GM23338 (cell line): ENCODE measurements at regions not wholly inside any gene's neighbourhood (a gene's known extent, or its start where the extent isn't known, plus 50 kb on each side); places are given as distances from the start of the nearest gene placed in this dataset.

Experiments
- ATAC-seq: fragments of 200-7000 bp; cut with Tn5 transposase; 3 replicates; pipeline ENCODE4 v1.9.1; 2020
- DNase-seq: peaks from one replicate; pipeline ENCODE4 v3.0.0-alpha.2; 2015; ENCODE audit warnings: low spot score
- H2AFZ ChIP-seq: fragments of 200-600 bp; sonication (generic); 2 replicates; pipeline ENCODE4 v1.8.0; 2016; ENCODE audit warnings: antibody characterized with exemption, mild to moderate bottlenecking, moderate library complexity
- H3F3A ChIP-seq: fragments of 200-600 bp; sonication (generic); replicated peaks from 2 replicates; pipeline ENCODE4 v1.8.0; 2017; ENCODE audit warnings: antibody characterized with exemption, mixed run types, low read depth
- H3K27ac ChIP-seq: fragments of 200-600 bp; sonication (generic); 2 replicates; pipeline ENCODE4 v1.6.1; 2016; ENCODE audit warnings: low read depth
- H3K27me3 ChIP-seq: fragments of 200-600 bp; sonication (generic); 2 replicates; pipeline ENCODE4 v1.8.0; 2016; ENCODE audit warnings: mild to moderate bottlenecking, mixed run types, moderate library complexity; ENCODE audit not compliant: insufficient read depth
- H3K36me3 ChIP-seq: fragments of 200-600 bp; sonication (generic); 2 replicates; pipeline ENCODE4 v1.8.0; 2016; ENCODE audit warnings: mild to moderate bottlenecking; ENCODE audit not compliant: insufficient read depth
- H3K4me1 ChIP-seq: fragments of 200-600 bp; sonication (generic); 2 replicates; pipeline ENCODE4 v1.8.0; 2016; ENCODE audit warnings: mild to moderate bottlenecking, moderate library complexity; ENCODE audit not compliant: insufficient read depth
- H3K4me2 ChIP-seq: fragments of 200-600 bp; sonication (generic); 2 replicates; pipeline ENCODE4 v1.7.1; 2017; ENCODE audit warnings: mixed run types
- H3K4me3 ChIP-seq: fragments of 200-600 bp; sonication (generic); 2 replicates; pipeline ENCODE4 v1.6.1; 2016; ENCODE audit warnings: mixed run types
- H3K79me2 ChIP-seq: fragments of 200-600 bp; sonication (generic); replicated peaks from 2 replicates; pipeline ENCODE4 v1.8.0; 2017; ENCODE audit warnings: mild to moderate bottlenecking; ENCODE audit not compliant: insufficient read depth
- H3K9me2 ChIP-seq: fragments of 200-600 bp; sonication (generic); 2 replicates; pipeline ENCODE4 v1.8.0; 2017; ENCODE audit not compliant: insufficient read depth
- H4K20me1 ChIP-seq: fragments of 200-600 bp; sonication (generic); replicated peaks from 2 replicates; pipeline ENCODE4 v1.8.0; 2017; ENCODE audit warnings: mild to moderate bottlenecking; ENCODE audit not compliant: insufficient read depth
- H3K27ac Mint-ChIP-seq: 2 replicates; pipeline ENCODE4 v1.8.0; 2020; ENCODE audit warnings: inconsistent platforms, mild to moderate bottlenecking, moderate library complexity, mixed read lengths
- H3K27me3 Mint-ChIP-seq: 3 replicates; pipeline ENCODE4 v1.8.0; 2022; ENCODE audit warnings: low read depth, mild to moderate bottlenecking, moderate library complexity, mixed read lengths, inconsistent platforms; ENCODE audit not compliant: insufficient read depth, poor library complexity
- H3K36me3 Mint-ChIP-seq: 3 replicates; pipeline ENCODE4 v1.8.0; 2021; ENCODE audit warnings: low read depth, mild to moderate bottlenecking, inconsistent platforms, moderate library complexity, mixed read lengths
- H3K4me1 Mint-ChIP-seq: 3 replicates; pipeline ENCODE4 v1.8.0; 2020; ENCODE audit warnings: mild to moderate bottlenecking, inconsistent platforms, mixed read lengths
- H3K4me3 Mint-ChIP-seq: 3 replicates; pipeline ENCODE4 v1.8.0; 2021; ENCODE audit warnings: moderate library complexity, mild to moderate bottlenecking, inconsistent platforms, mixed read lengths
- H3K9me3 Mint-ChIP-seq: 3 replicates; pipeline ENCODE4 v1.8.0; 2020; ENCODE audit warnings: moderate library complexity, mild to moderate bottlenecking, inconsistent platforms, mixed read lengths
- CREB1 ChIP-seq: fragments of 250-450 bp; sonication (Bioruptor Pico); IDR thresholded peaks from 2 replicates; pipeline ENCODE4 v1.5.0; 2020; ENCODE audit warnings: low read depth, mild to moderate bottlenecking, moderate library complexity
- CTCF ChIP-seq, 2 experiments: fragments of 200-600 bp in 1 of 2; sonication (generic) in 1 of 2; conservative IDR thresholded peaks; 2 replicates each; pipeline versions ENCODE4 v1.5.1 to v1.6.1; 2016 to 2017; ENCODE audit warnings: antibody characterized with exemption in 2 of 2, low read depth in 2 of 2, mild to moderate bottlenecking in 2 of 2, moderate library complexity in 1 of 2
- ETS1 ChIP-seq: IDR thresholded peaks from 2 replicates; pipeline ENCODE4 v1.6.1; 2016; ENCODE audit warnings: antibody characterized with exemption
- EZH2 ChIP-seq: fragments of 200-600 bp; sonication (generic); IDR thresholded peaks from one replicate; pipeline ENCODE4 v1.8.0; 2017; ENCODE audit warnings: antibody characterized with exemption, mild to moderate bottlenecking, low read depth; ENCODE audit not compliant: unreplicated experiment
- EZH2phosphoT487 ChIP-seq: fragments of 200-600 bp; sonication (generic); IDR thresholded peaks from one replicate; pipeline ENCODE4 v1.8.1; 2018; ENCODE audit warnings: antibody characterized with exemption; ENCODE audit not compliant: unreplicated experiment
- JUNB ChIP-seq: IDR thresholded peaks from one replicate; pipeline ENCODE4 v1.6.1; 2016; ENCODE audit warnings: antibody characterized with exemption; ENCODE audit not compliant: unreplicated experiment
- NANOG ChIP-seq: IDR thresholded peaks from 2 replicates; pipeline ENCODE4 v1.6.1; 2016; ENCODE audit warnings: antibody characterized with exemption, borderline replicate concordance
- POLR2AphosphoS5 ChIP-seq: IDR thresholded peaks from 2 replicates; pipeline ENCODE4 v1.6.1; 2016; ENCODE audit warnings: antibody characterized with exemption, low read depth
- REST ChIP-seq: IDR thresholded peaks from one replicate; pipeline ENCODE4 v1.6.1; 2018; ENCODE audit warnings: antibody characterized with exemption; ENCODE audit not compliant: unreplicated experiment
- STAT1 ChIP-seq: IDR thresholded peaks from one replicate; pipeline ENCODE4 v1.6.1; 2016; ENCODE audit warnings: antibody characterized with exemption; ENCODE audit not compliant: unreplicated experiment
- ZNF114 ChIP-seq: fragments of 250-450 bp; sonication (Bioruptor Pico); IDR thresholded peaks from 2 replicates; pipeline ENCODE4 v1.5.0; 2020; ENCODE audit warnings: mild to moderate bottlenecking, moderate library complexity
- ZNF331 ChIP-seq: fragments of 250-450 bp; sonication (Bioruptor Pico); IDR thresholded peaks from 2 replicates; pipeline ENCODE4 v1.5.0; 2020; ENCODE audit warnings: low read depth, mild to moderate bottlenecking, moderate library complexity
- TF ChIP-seq, protein P1 (sequence below): fragments of 250-450 bp; sonication (Bioruptor Pico); IDR thresholded peaks from 2 replicates; pipeline ENCODE4 v1.5.0; 2020; ENCODE audit warnings: mild to moderate bottlenecking, moderate library complexity

GRCh38 chr2:607709-608108 lies 69.5 kb downstream of the TMEM18 start:
- peaks cover 4% of the 10 kb centered on the region for H3K27me3 Mint-ChIP-seq

More at GRCh38 chr2:607709-608108, 69.5 kb downstream of the TMEM18 start:
- no peak overlapping the region for H3K4me3 Mint-ChIP-seq
- no peak overlapping the region for H3K4me3 ChIP-seq
- no peaks in the 10 kb centered on the region for H3K4me1 ChIP-seq
- no peaks in the 10 kb centered on the region for H3K4me1 Mint-ChIP-seq
- TF ChIP-seq NANOG (no peak), CREB1 (CRISPR knock-in tag) (no peak), ETS1 (no peak), REST (no peak), POLR2AphosphoS5 (no peak), ZNF114 (CRISPR knock-in tag) (no peak), CTCF (conservative IDR thresholded peaks at IDR 0.05; ENCODE audit: low read depth in 2 of 2) (no peak), JUNB (no peak), STAT1 (no peak), EZH2phosphoT487 (no peak), ZNF331 (CRISPR knock-in tag) (no peak), EZH2 (no peak)
- TF ChIP-seq, protein P1, sequence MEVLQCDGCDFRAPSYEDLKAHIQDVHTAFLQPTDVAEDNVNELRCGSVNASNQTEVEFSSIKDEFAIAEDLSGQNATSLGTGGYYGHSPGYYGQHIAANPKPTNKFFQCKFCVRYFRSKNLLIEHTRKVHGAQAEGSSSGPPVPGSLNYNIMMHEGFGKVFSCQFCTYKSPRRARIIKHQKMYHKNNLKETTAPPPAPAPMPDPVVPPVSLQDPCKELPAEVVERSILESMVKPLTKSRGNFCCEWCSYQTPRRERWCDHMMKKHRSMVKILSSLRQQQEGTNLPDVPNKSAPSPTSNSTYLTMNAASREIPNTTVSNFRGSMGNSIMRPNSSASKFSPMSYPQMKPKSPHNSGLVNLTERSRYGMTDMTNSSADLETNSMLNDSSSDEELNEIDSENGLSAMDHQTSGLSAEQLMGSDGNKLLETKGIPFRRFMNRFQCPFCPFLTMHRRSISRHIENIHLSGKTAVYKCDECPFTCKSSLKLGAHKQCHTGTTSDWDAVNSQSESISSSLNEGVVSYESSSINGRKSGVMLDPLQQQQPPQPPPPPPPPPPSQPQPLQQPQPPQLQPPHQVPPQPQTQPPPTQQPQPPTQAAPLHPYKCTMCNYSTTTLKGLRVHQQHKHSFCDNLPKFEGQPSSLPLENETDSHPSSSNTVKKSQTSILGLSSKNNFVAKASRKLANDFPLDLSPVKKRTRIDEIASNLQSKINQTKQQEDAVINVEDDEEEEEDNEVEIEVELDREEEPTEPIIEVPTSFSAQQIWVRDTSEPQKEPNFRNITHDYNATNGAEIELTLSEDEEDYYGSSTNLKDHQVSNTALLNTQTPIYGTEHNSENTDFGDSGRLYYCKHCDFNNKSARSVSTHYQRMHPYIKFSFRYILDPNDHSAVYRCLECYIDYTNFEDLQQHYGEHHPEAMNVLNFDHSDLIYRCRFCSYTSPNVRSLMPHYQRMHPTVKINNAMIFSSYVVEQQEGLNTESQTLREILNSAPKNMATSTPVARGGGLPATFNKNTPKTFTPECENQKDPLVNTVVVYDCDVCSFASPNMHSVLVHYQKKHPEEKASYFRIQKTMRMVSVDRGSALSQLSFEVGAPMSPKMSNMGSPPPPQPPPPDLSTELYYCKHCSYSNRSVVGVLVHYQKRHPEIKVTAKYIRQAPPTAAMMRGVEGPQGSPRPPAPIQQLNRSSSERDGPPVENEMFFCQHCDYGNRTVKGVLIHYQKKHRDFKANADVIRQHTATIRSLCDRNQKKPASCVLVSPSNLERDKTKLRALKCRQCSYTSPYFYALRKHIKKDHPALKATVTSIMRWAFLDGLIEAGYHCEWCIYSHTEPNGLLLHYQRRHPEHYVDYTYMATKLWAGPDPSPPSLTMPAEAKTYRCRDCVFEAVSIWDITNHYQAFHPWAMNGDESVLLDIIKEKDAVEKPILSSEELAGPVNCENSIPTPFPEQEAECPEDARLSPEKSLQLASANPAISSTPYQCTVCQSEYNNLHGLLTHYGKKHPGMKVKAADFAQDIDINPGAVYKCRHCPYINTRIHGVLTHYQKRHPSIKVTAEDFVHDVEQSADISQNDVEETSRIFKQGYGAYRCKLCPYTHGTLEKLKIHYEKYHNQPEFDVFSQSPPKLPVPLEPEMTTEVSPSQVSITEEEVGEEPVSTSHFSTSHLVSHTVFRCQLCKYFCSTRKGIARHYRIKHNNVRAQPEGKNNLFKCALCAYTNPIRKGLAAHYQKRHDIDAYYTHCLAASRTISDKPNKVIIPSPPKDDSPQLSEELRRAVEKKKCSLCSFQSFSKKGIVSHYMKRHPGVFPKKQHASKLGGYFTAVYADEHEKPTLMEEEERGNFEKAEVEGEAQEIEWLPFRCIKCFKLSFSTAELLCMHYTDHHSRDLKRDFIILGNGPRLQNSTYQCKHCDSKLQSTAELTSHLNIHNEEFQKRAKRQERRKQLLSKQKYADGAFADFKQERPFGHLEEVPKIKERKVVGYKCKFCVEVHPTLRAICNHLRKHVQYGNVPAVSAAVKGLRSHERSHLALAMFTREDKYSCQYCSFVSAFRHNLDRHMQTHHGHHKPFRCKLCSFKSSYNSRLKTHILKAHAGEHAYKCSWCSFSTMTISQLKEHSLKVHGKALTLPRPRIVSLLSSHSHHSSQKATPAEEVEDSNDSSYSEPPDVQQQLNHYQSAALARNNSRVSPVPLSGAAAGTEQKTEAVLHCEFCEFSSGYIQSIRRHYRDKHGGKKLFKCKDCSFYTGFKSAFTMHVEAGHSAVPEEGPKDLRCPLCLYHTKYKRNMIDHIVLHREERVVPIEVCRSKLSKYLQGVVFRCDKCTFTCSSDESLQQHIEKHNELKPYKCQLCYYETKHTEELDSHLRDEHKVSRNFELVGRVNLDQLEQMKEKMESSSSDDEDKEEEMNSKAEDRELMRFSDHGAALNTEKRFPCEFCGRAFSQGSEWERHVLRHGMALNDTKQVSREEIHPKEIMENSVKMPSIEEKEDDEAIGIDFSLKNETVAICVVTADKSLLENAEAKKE (CRISPR knock-in tag) = no peak
- no peak for ATAC-seq
- H4K20me1 ChIP-seq = no peaks in the 10 kb centered on the region
- H3K36me3 Mint-ChIP-seq = no peaks in the 10 kb centered on the region
- H3K27ac ChIP-seq = no peak overlapping the region
- no peak for DNase-seq
- H3K9me2 ChIP-seq = no peaks in the 10 kb centered on the region
- 0 out of 2 replicates have a peak, but pooled peaks cover 3% of the 10 kb centered on the region for H3F3A ChIP-seq
- H2AFZ ChIP-seq = no peak overlapping the region
- H3K9me3 Mint-ChIP-seq = no peaks in the 10 kb centered on the region
- H3K27me3 ChIP-seq = no peaks in the 10 kb centered on the region
- no peak overlapping the region for H3K4me2 ChIP-seq
- H3K27ac Mint-ChIP-seq = no peak overlapping the region
- H3K36me3 ChIP-seq = no peaks in the 10 kb centered on the region
- no peaks in the 10 kb centered on the region for H3K79me2 ChIP-seq
